Epithelial cell of prostate (primary cell): ENCODE measurements at regions not wholly inside any gene's neighbourhood (a gene's known extent, or its start where the extent isn't known, plus 50 kb on each side); places are given as distances from the start of the nearest gene placed in this dataset.

Source experiments
- DNase-seq: peaks from one replicate; pipeline ENCODE4 v3.0.0-alpha.2; 2011; ENCODE audit warnings: low read depth, low spot score
- H3K27ac ChIP-seq: fragments of 450-650 bp; 2 replicates; pipeline ENCODE4 v1.5.1; 2017; ENCODE audit warnings: mild to moderate bottlenecking

GRCh38 chr5:132130918-132131715 is 57.5 kb downstream of the CSF2 start:
- H3K27ac ChIP-seq, result no peak overlapping the region
- DNase-seq, result no peak

- H3K27ac ChIP-seq, result no peak overlapping the region
- DNase-seq, result no peak
These were observed 58.5 kb downstream of the CSF2 start for GRCh38 chr5:132132138-132132537.

DNA sequence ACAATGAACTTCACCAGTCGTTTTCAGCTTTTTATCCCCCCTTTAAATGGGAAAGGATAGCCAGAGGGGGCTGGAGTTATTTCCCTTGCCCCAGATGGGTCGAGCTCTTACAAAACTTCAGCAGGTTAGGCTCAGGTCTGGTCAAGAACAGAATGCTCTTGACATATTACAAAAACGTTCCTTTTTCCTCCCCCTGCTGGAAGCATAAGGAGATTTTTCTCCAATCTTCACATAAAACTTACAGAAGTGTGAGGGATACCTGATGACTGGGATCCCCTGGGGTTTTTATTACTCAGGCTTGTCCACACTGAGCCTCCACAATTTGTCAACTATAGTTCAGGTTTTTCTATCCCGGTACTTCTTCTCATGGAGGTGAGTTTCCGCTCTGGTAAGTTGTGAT is 60.8 kb downstream of the CSF2 start:
- no peak overlapping the region for H3K27ac ChIP-seq
- no peak for DNase-seq

DNA sequence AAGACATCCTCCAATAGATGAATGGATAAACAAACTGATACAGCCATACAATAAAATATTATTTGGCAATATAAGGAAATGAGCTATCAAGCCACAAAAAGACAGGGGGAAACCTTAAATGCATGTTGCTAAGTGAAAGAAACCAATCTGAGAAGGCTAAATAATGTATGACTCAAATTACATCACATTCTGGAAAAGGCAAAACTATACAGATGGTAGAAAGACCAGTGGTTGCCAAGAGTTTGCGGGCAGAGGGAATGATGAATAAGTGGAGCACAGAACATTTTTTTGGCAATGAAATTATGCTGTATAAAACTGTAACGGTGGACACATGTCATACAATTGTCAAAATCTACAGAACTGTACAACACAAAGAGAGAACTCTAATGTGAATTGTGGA is 63.3 kb downstream of the CSF2 start:
- H3K27ac ChIP-seq, result peak overlapping the region; percentile 70
- peak; percentile 55 for DNase-seq

- no peak for DNase-seq
- peak overlapping the region; percentile 70 for H3K27ac ChIP-seq
These were observed 64.7 kb downstream of the CSF2 start for GRCh38 chr5:132138260-132138659.
